H9 (cell line): ENCODE measurements at regions not wholly inside any gene's neighbourhood (a gene's known extent, or its start where the extent isn't known, plus 50 kb on each side); places are given as distances from the start of the nearest gene placed in this dataset.

Source experiments
- DNase-seq: peaks from one replicate; pipeline ENCODE4 v3.0.0-alpha.2; 2017
- H2AFZ ChIP-seq: one replicate; pipeline ENCODE4 v1.6.1; 2013; ENCODE audit warnings: mild to moderate bottlenecking, low read length, control low read depth, moderate library complexity
- H2AK5ac ChIP-seq: 2 replicates; pipeline ENCODE4 v1.6.1; 2013; ENCODE audit warnings: low read length, control low read depth, mixed read lengths; ENCODE audit not compliant: insufficient read length
- H2BK120ac ChIP-seq: one replicate; pipeline ENCODE4 v1.6.1; 2013; ENCODE audit warnings: low read depth, mild to moderate bottlenecking, low read length, control low read depth, inconsistent platforms; ENCODE audit not compliant: poor library complexity, severe bottlenecking
- H2BK12ac ChIP-seq: 2 replicates; pipeline ENCODE4 v1.6.1; 2013; ENCODE audit warnings: low read length, control low read depth, mixed read lengths, low read depth; ENCODE audit not compliant: insufficient read length
- H2BK15ac ChIP-seq: 2 replicates; pipeline ENCODE4 v1.6.1; 2013; ENCODE audit warnings: low read depth, low read length, control low read depth
- H2BK20ac ChIP-seq: one replicate; pipeline ENCODE4 v1.6.1; 2013; ENCODE audit warnings: low read depth, mild to moderate bottlenecking, low read length, control low read depth, inconsistent platforms; ENCODE audit not compliant: poor library complexity, severe bottlenecking
- H2BK5ac ChIP-seq: 2 replicates; pipeline ENCODE4 v1.6.1; 2013; ENCODE audit warnings: low read length, control low read depth, mixed read lengths; ENCODE audit not compliant: insufficient read length
- H3K14ac ChIP-seq: 2 replicates; pipeline ENCODE4 v1.6.1; 2013; ENCODE audit warnings: low read length, control low read depth; ENCODE audit not compliant: insufficient read depth
- H3K18ac ChIP-seq: 2 replicates; pipeline ENCODE4 v1.6.1; 2013; ENCODE audit warnings: low read depth, mild to moderate bottlenecking, mixed read lengths, low read length, control low read depth; ENCODE audit not compliant: insufficient read length
- H3K23ac ChIP-seq: 2 replicates; pipeline ENCODE4 v1.6.1; 2013; ENCODE audit warnings: low read length, control low read depth, mixed read lengths, low read depth; ENCODE audit not compliant: insufficient read length
- H3K23me2 ChIP-seq: 2 replicates; pipeline ENCODE4 v1.6.1; 2013; ENCODE audit warnings: low read depth, mild to moderate bottlenecking, mixed read lengths, low read length, control low read depth; ENCODE audit not compliant: insufficient read length, poor library complexity, severe bottlenecking
- H3K27ac ChIP-seq: 2 replicates; pipeline ENCODE4 v1.5.1; 2013; ENCODE audit warnings: low read length, control low read depth, mixed read lengths, low read depth; ENCODE audit not compliant: insufficient read length
- H3K27me3 ChIP-seq: 2 replicates; pipeline ENCODE4 v1.6.1; 2013; ENCODE audit warnings: low read length, control low read depth, inconsistent platforms; ENCODE audit not compliant: insufficient read depth
- H3K4ac ChIP-seq: 2 replicates; pipeline ENCODE4 v1.6.1; 2013; ENCODE audit warnings: low read depth, mild to moderate bottlenecking, control low read depth, inconsistent platforms, low read length, moderate library complexity
- H3K4me1 ChIP-seq: 2 replicates; pipeline ENCODE4 v1.6.1; 2013; ENCODE audit warnings: low read length, control low read depth, inconsistent platforms; ENCODE audit not compliant: insufficient read depth
- H3K4me2 ChIP-seq: 2 replicates; pipeline ENCODE4 v1.6.1; 2013; ENCODE audit warnings: low read length, control low read depth, mixed read lengths; ENCODE audit not compliant: insufficient read length, insufficient read depth
- H3K56ac ChIP-seq: 2 replicates; pipeline ENCODE4 v1.6.1; 2013; ENCODE audit warnings: low read depth, mild to moderate bottlenecking, mixed read lengths, low read length, control low read depth; ENCODE audit not compliant: insufficient read length
- H3K79me1 ChIP-seq: 2 replicates; pipeline ENCODE4 v1.6.1; 2013; ENCODE audit warnings: low read depth, mild to moderate bottlenecking, moderate library complexity, low read length, control low read depth, inconsistent platforms; ENCODE audit not compliant: insufficient read depth, poor library complexity, severe bottlenecking
- H3K79me2 ChIP-seq: 2 replicates; pipeline ENCODE4 v1.6.1; 2013; ENCODE audit warnings: low read length, control low read depth, inconsistent platforms; ENCODE audit not compliant: insufficient read depth
- H3K9ac ChIP-seq: 2 replicates; pipeline ENCODE4 v1.6.1; 2013; ENCODE audit warnings: low read length, control low read depth, mixed read lengths; ENCODE audit not compliant: insufficient read length; ENCODE audit errors: extremely low read depth
- H3K9me3 ChIP-seq: one replicate; pipeline ENCODE4 v1.6.1; 2013; ENCODE audit warnings: low read depth, low read length, inconsistent platforms; ENCODE audit not compliant: control insufficient read depth
- H3T11ph ChIP-seq: one replicate; pipeline ENCODE4 v1.6.1; 2013; ENCODE audit warnings: mild to moderate bottlenecking, low read length, control low read depth, inconsistent platforms
- H4K20me1 ChIP-seq: one replicate; pipeline ENCODE4 v1.6.1; 2013; ENCODE audit not compliant: control insufficient read depth, insufficient read length, insufficient read depth
- H4K5ac ChIP-seq: 2 replicates; pipeline ENCODE4 v1.6.1; 2013; ENCODE audit warnings: low read depth, mild to moderate bottlenecking, mixed read lengths, low read length, control low read depth; ENCODE audit not compliant: insufficient read length
- H4K8ac ChIP-seq: replicated peaks from 2 replicates; pipeline ENCODE4 v1.6.1; 2013; ENCODE audit warnings: low read length, control low read depth, mixed read lengths, low read depth; ENCODE audit not compliant: insufficient read length
- H4K91ac ChIP-seq: 2 replicates; pipeline ENCODE4 v1.6.1; 2013; ENCODE audit warnings: low read depth, mild to moderate bottlenecking, moderate library complexity, mixed read lengths, low read length, control low read depth; ENCODE audit not compliant: insufficient read length
- H3K27ac Mint-ChIP-seq, 3 experiments: 2 replicates in 2 of 3; 3 replicates in 1 of 3; pipeline ENCODE4 v1.8.0; 2020 to 2021; ENCODE audit warnings: mixed read lengths in 3 of 3, mild to moderate bottlenecking in 1 of 3, moderate library complexity in 1 of 3
- H3K27me3 Mint-ChIP-seq: 2 replicates; pipeline ENCODE4 v1.8.0; 2021; ENCODE audit warnings: low read depth, mild to moderate bottlenecking, moderate library complexity, mixed read lengths
- H3K36me3 Mint-ChIP-seq, 3 experiments: 2 replicates in 2 of 3; 3 replicates in 1 of 3; pipeline ENCODE4 v1.8.0; 2020 to 2021; ENCODE audit warnings: low read depth in 3 of 3, mixed read lengths in 3 of 3; ENCODE audit not compliant: insufficient read depth in 1 of 3
- H3K4me1 Mint-ChIP-seq, 2 experiments: 2 replicates each; pipeline ENCODE4 v1.8.0; 2020; ENCODE audit warnings: mixed read lengths in 2 of 2
- H3K4me3 Mint-ChIP-seq, 2 experiments: 2 replicates in 1 of 2; 3 replicates in 1 of 2; pipeline ENCODE4 v1.8.0; 2020 to 2021; ENCODE audit warnings: mild to moderate bottlenecking in 2 of 2, mixed read lengths in 2 of 2, moderate library complexity in 1 of 2
- H3K9me3 Mint-ChIP-seq, 2 experiments: 2 replicates in 1 of 2; 3 replicates in 1 of 2; pipeline ENCODE4 v1.8.0; 2020; ENCODE audit warnings: mild to moderate bottlenecking in 2 of 2, mixed read lengths in 2 of 2, moderate library complexity in 1 of 2
- CTCF ChIP-seq: fragments of 200-600 bp; sonication (generic); conservative IDR thresholded peaks from 3 replicates; pipeline ENCODE4 v1.8.0; 2021; ENCODE audit warnings: antibody characterized with exemption, mild to moderate bottlenecking
- whole genome bisulfite sequencing: extraction: QIAGEN DNeasy Blood & Tissue Kit; methylation state at CpG from one replicate; pipeline ENCODE4 v1.1.7; 2013; ENCODE audit warnings: missing lambda C conversion rate, low lambda C conversion rate, mixed read lengths; ENCODE audit not compliant: insufficient read length; ENCODE audit errors: extremely low coverage; 5-methylcytosine and 5-hydroxymethylcytosine counted together

GRCh38 chr2:64283641-64284361 lies 139.6 kb upstream of the PELI1 start:
- H3K9me3 ChIP-seq: no peaks in the 10 kb centered on the region
- H3K79me1 ChIP-seq: no peaks in the 10 kb centered on the region
- no peak overlapping the region for H4K91ac ChIP-seq
- H2BK15ac ChIP-seq: no peak overlapping the region
- H3K4me1 Mint-ChIP-seq: peaks cover 38 to 48% of the 10 kb centered on the region in 2 experiments
- no peak overlapping the region for H3K4ac ChIP-seq
- no peak for DNase-seq
- H2BK20ac ChIP-seq: no peak overlapping the region
- no peak overlapping the region for H3K23ac ChIP-seq
- no peak overlapping the region for H3K4me2 ChIP-seq
- H2BK12ac ChIP-seq: no peak overlapping the region
- no peak for TF ChIP-seq CTCF
- H3K79me2 ChIP-seq: no peaks in the 10 kb centered on the region
- H3K56ac ChIP-seq: no peak overlapping the region
- no peaks in the 10 kb centered on the region for H3K23me2 ChIP-seq
- H4K8ac ChIP-seq: no peak overlapping the region
- no peak overlapping the region for H3K27ac Mint-ChIP-seq
- no peaks in the 10 kb centered on the region for H4K20me1 ChIP-seq
- no peak overlapping the region for H2AFZ ChIP-seq
- no peak overlapping the region for H2AK5ac ChIP-seq
- H2BK5ac ChIP-seq: no peak overlapping the region
- H3K4me1 ChIP-seq: peaks cover 20% of the 10 kb centered on the region
- no peaks in the 10 kb centered on the region for H3K9me3 Mint-ChIP-seq
- no peaks in the 10 kb centered on the region; the same call in 1 of the 2 replicates for H3K27me3 ChIP-seq
- no peak overlapping the region for H3K27ac ChIP-seq
- no CpG with 5 or more reads among the region's 15 CpGs for WGBS
- no peak overlapping the region for H3K9ac ChIP-seq
- no peak overlapping the region for H3K14ac ChIP-seq
- peaks cover 2% of the 10 kb centered on the region for H3K27me3 Mint-ChIP-seq
- no peak overlapping the region for H3K4me3 Mint-ChIP-seq
- no peak overlapping the region for H4K5ac ChIP-seq
- peaks cover 0 to 1% (median 0%) of the 10 kb centered on the region in 3 experiments; a peak in 1 of 7 replicates for H3K36me3 Mint-ChIP-seq
- no peak overlapping the region for H2BK120ac ChIP-seq
- H3K18ac ChIP-seq: no peak overlapping the region
- no peak overlapping the region for H3T11ph ChIP-seq
